D721Med (cell line): ENCODE measurements at regions not wholly inside any gene's neighbourhood (a gene's known extent, or its start where the extent isn't known, plus 50 kb on each side); places are given as distances from the start of the nearest gene placed in this dataset.
"Not testable (repeated sequence)": the region's sequence is repeated elsewhere in the genome, so short reads cannot be mapped to it uniquely, and the experiment has no call there.

Experiments used
- DNase-seq: peaks from one replicate; pipeline ENCODE4 v3.0.0; 2011; ENCODE audit warnings: low spot score; ENCODE audit not compliant: insufficient read length
- FAIRE-seq: peaks from 2 replicates; lab custom pipeline; 2011; peaks lifted over from hg19 to GRCh38; lab: Jason Lieb, UNC
- TF ChIP-seq, protein P1 (sequence below): IDR thresholded peaks from 2 replicates; pipeline ENCODE4 v1.5.1; 2012; ENCODE audit warnings: mild to moderate bottlenecking, control low read depth; ENCODE audit not compliant: insufficient read depth; ENCODE audit errors: missing control alignments

DNA sequence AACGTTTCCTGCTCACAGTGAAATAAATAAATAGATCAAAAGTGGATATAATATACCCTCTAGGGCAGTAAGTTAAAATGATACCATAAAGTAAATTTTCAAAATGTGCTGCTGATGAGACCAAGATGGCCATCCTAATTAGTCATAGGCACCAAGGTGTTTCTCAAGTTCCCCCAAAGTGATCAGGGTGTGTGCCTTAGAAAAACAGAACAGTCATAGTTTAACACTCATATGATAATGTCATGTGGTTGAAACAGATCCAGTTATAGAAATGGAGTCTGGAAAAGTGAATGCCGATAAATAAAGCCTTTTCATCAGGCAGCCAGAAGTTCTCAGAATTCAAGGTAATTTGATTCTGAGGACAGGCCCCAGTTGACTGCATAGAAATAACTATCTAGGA lies 161.5 kb upstream of the CDKN2B start:
- TF ChIP-seq, protein P1, sequence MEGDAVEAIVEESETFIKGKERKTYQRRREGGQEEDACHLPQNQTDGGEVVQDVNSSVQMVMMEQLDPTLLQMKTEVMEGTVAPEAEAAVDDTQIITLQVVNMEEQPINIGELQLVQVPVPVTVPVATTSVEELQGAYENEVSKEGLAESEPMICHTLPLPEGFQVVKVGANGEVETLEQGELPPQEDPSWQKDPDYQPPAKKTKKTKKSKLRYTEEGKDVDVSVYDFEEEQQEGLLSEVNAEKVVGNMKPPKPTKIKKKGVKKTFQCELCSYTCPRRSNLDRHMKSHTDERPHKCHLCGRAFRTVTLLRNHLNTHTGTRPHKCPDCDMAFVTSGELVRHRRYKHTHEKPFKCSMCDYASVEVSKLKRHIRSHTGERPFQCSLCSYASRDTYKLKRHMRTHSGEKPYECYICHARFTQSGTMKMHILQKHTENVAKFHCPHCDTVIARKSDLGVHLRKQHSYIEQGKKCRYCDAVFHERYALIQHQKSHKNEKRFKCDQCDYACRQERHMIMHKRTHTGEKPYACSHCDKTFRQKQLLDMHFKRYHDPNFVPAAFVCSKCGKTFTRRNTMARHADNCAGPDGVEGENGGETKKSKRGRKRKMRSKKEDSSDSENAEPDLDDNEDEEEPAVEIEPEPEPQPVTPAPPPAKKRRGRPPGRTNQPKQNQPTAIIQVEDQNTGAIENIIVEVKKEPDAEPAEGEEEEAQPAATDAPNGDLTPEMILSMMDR = no peak
- DNase-seq = no peak
- FAIRE-seq = no peak

DNA sequence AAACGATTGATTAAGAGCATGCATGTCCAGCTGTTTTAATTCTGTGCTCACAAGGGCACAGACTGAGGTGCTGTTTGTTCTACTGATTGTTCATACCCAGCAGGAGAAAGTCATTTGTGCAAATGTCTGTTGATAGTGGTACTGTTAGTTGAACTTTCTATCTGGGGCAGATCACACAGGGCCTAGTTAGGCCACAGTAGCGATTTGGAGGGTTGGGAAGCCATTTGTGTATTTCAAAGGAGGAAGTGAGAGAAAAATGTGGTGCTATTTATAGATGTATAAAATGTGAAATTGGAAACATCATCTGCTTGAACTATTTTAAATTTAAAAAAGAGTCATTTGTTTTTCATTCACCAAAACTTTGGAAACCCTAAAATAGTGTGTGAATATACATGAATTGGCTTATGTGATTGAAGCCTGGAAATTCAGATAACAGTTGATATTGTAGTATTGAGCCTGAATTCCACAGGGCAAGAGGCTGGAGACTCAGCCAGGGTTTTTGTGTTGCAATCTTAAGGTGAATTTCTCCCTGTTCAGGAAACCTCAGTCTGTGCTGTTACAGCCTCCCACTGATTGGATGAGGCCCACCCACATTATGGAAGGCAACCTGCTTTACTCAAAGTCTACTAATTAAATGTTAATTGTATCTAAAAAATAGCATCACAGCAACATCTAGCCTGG lies 162.0 kb upstream of the CDKN2B start:
- FAIRE-seq (no peak), DNase-seq (no peak)
- TF ChIP-seq, protein P1 = no peak

DNA sequence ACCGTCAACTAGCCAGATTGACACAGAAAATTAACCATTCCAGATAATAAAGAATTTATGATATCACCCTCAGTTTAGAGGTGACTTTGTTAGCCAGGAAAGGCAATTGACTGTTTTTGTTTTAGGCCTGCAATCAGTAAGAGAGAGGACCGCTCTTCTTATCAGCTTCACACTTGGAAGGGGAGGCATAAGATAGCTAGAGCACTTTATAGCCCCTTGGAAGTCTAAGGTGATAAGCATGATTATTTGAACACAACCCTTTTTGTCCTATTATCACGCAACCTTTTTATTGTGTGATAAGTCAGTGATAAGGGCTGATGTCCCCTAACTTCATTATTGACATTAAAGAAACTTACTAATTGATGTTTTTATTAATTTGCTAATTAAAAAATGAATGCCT lies 162.6 kb upstream of the CDKN2B start:
- FAIRE-seq (no peak), DNase-seq (no peak)
- TF ChIP-seq, protein P1 = no peak

DNA sequence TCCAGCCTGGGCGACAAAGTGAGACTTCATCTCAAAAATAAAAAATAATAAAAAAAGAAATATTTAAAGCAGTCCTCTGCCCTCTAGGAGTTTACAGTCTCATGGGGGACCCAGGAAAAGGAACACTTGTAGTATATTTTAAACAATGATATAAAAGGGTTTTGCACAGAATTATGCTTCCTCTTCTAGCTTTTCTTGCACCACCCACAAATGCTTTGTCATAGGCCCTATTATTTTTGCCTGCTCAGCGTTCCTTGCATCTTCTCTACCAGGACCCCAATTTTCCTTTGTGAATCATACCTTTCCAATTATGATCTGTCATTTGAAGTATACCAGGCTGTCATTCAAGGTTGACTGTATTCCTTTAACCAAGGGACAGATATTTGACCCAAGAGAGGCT lies 164.8 kb upstream of the CDKN2B start:
- FAIRE-seq = no peak
- DNase-seq = no peak
- TF ChIP-seq, protein P1 = no peak

DNA sequence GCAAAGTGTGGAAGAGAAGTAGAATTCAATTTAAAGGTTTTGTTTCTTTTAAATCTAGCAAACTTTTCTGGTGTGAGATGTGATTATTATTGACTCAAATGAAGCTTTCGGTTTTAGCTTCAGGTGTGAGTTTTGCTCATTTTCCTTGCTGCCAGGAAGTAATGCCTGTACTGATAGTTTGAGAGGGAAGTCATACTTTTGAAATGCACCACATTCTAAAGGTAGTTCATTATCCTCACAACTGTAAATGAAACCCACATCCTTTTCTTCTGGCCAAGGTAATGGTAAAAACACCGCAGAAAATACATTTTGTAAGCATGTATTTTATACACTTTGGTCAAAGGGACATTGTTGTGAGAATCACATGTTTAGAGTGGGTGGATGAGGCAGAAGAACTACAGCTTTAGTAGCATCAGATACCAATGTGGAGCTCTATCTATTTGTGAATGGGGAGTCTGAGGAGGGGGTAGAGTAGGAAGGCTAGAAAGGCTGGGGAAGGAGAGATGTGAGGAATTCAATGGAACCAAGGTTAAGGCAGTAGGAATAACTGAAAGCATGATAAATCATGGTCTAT lies 167.0 kb upstream of the CDKN2B start:
- FAIRE-seq (no peak), DNase-seq (no peak)
- TF ChIP-seq, protein P1 = no peak

DNA sequence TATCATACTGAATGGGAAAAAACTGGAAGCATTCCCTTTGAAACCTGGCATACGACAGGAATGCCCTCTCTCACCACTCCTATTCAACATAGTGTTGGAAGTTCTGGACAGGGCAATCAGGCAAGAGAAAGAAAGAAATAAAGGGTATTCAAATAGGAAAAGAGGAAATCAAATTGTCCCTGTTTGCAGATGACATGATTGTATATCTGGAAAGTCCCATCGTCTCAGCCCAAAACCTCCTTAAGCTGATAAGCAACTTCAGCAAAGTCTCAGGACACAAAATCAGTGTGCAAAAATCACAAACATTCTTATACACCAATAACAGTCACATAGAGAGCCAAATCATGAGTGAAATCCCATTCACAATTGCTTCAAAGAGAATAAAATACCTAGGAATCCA lies 171.9 kb upstream of the CDKN2B start:
- not testable (repeated sequence) for DNase-seq, FAIRE-seq

DNA sequence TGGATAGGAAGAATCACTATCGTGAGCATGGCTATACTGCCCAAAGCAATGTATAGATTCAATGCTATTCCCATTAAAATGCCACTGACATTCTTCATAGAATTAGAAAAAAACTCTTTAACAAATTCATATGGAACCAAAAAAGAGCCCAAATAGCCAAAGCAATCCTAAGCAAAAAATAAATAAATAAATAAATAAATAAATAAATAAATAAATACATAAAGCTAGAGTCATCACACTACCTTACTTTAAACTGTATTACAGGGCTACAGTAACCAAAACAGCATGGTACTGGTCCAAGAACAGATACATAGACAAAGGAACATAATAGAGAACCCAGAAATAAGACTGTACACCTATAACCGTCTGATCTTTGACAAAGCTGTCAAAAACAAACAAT lies 180.4 kb upstream of the CDKN2B start:
- no peak for FAIRE-seq
- TF ChIP-seq, protein P1 = no peak
- no peak for DNase-seq

DNA sequence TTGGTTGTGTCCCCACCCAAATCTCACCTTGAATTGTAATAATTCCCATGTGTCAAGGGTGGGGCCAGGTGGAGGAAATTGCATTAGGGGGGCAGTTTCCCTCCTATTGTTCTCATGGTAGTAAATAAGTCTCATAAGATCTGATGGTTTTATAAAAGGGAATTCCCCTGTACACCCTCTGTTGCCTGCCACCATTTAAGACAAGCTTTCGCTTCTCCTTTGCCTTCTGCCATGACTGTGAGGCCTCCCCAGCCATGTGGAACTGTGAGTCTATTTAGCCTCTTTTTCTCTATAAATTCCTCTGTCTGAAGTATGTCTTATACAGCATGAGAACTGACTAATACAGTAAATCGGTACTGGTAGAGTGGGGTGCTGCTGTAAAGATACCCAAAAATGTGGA lies 187.9 kb upstream of the CDKN2B start:
- not testable (repeated sequence) for DNase-seq, FAIRE-seq
